H1 (cell line): ENCODE measurements at regions not wholly inside any gene's neighbourhood (a gene's known extent, or its start where the extent isn't known, plus 50 kb on each side); places are given as distances from the start of the nearest gene placed in this dataset. TPM values are rescaled to one million over a fixed set of nuclear protein-coding genes. Genes with fewer than 3 reads are reported as not detected.

Experiments used
- small RNA-seq: library from polyadenylated mRNA; stranded (forward); fragments of <200 nt; extraction: miRNeasy Mini kit (QIAGEN cat#:217004); gene quantifications from one replicate; pipeline ENCODE3, GENCODE V24; 2013; ENCODE audit not compliant: insufficient read depth

Small RNAs in the stretch of these regions (small RNA-seq; reads per million reads assigned to genes)
- not detected for gene RF00019
